ENCODE measurements at regions not wholly inside any gene's neighbourhood (a gene's known extent, or its start where the extent isn't known, plus 50 kb on each side); places are given as distances from the start of the nearest gene placed in this dataset.

DNA sequence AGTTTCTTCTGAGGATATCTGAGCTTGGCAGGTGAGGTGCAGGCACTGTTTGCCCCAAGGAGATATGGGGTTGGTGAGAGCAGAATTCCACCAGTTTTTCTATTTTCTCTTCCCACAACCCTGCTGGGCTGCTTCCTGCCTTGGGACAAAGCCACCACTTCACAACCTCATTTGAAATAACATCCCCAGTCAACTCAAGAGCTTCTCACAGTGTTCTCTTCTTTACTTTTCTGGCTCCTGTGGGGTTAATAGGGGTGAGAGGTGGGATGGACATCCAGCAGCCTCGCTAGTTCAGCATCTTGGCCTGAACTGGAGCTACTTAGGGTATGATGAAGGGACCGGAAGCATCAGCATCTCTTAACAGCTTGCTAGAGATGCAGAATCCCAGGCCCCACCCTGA, 106.3 kb downstream of the SLC4A3 start:
- DNase-seq (no peak), ATAC-seq (ENCODE audit: poor library complexity) (no peak)
- Mint-ChIP-seq H3K4me3 (no peak overlapping the region), H3K4me1 (ENCODE audit: low read depth) (no peaks in the 10 kb centered on the region), H3K9me3 (no peaks in the 10 kb centered on the region), H3K27ac (no peak overlapping the region), H3K36me3 (ENCODE audit: low read depth) (no peaks in the 10 kb centered on the region), H3K27me3 (peaks cover 36% of the 10 kb centered on the region)
- Histone ChIP-seq H3K4me3 (ENCODE audit: low read length) (no peak overlapping the region), H3K4me1 (ENCODE audit: insufficient read depth, low read length) (no peaks in the 10 kb centered on the region), H3K9me3 (ENCODE audit: control insufficient read depth in 1 of 2, insufficient read depth in 1 of 2, low read length in 2 of 2) (no peaks in the 10 kb centered on the region), H3K27ac (ENCODE audit: low read depth in 1 of 2, low read length in 2 of 2) (no peak overlapping the region), H3K36me3 (ENCODE audit: insufficient read depth, low read length) (no peaks in the 10 kb centered on the region), H3K27me3 (ENCODE audit: control insufficient read depth in 1 of 2, insufficient read depth in 2 of 2, low read length in 2 of 2) (peaks cover 0 to 8% of the 10 kb centered on the region in 2 experiments)
- intact Hi-C loops (cut with DNase I, micrococcal nuclease), result no loop called here
- TF ChIP-seq, protein P1, sequence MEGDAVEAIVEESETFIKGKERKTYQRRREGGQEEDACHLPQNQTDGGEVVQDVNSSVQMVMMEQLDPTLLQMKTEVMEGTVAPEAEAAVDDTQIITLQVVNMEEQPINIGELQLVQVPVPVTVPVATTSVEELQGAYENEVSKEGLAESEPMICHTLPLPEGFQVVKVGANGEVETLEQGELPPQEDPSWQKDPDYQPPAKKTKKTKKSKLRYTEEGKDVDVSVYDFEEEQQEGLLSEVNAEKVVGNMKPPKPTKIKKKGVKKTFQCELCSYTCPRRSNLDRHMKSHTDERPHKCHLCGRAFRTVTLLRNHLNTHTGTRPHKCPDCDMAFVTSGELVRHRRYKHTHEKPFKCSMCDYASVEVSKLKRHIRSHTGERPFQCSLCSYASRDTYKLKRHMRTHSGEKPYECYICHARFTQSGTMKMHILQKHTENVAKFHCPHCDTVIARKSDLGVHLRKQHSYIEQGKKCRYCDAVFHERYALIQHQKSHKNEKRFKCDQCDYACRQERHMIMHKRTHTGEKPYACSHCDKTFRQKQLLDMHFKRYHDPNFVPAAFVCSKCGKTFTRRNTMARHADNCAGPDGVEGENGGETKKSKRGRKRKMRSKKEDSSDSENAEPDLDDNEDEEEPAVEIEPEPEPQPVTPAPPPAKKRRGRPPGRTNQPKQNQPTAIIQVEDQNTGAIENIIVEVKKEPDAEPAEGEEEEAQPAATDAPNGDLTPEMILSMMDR (IDR thresholded peaks at IDR 0.05), result no peak
- ChIA-PET POLR2A (no interaction called here), CTCF (no interaction called here)

DNA sequence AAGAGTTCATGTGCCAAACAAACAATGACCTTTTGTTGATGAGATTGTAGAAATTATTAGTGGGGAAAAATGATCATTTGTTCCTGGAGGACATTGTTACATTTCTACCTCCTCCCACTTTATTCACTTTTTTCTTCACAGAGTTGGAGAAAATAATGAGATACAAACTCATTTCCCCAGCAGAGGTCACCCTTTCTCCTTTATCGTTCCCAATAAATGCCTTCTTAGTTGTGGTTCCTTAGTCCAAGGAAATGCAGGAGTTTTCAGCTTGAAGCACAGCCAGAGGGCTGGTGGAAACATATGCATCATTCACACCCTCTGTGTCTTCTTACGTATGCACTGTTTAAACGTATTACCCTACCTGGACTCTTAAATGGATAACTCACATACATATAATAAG, 108.8 kb downstream of the SLC4A3 start:
- no peaks in the 10 kb centered on the region for H3K9me3 ChIP-seq (ENCODE audit: control insufficient read depth in 1 of 2, insufficient read depth in 1 of 2, low read length in 2 of 2)
- no peaks in the 10 kb centered on the region for H3K4me1 ChIP-seq (ENCODE audit: insufficient read depth, low read length)
- ATAC-seq (ENCODE audit: poor library complexity), result no peak
- no peak overlapping the region for H3K27ac Mint-ChIP-seq
- ChIA-PET CTCF (no interaction called here), POLR2A (no interaction called here)
- H3K4me3 Mint-ChIP-seq, result no peak overlapping the region
- H3K36me3 ChIP-seq (ENCODE audit: insufficient read depth, low read length), result no peaks in the 10 kb centered on the region
- H3K27me3 Mint-ChIP-seq, result peaks cover 45% of the 10 kb centered on the region
- no peaks in the 10 kb centered on the region for H3K9me3 Mint-ChIP-seq
- TF ChIP-seq, protein P1 (IDR thresholded peaks at IDR 0.05), result peak; percentile 34
- no peak overlapping the region for H3K4me3 ChIP-seq (ENCODE audit: low read length)
- peaks cover 0 to 7% of the 10 kb centered on the region in 2 experiments for H3K27me3 ChIP-seq (ENCODE audit: control insufficient read depth in 1 of 2, insufficient read depth in 2 of 2, low read length in 2 of 2)
- peak in 2 of 14 experiments; percentile 16 to 24 for DNase-seq
- intact Hi-C loops (cut with DNase I, micrococcal nuclease), result loop anchor here in 1 of 2 experiments (5.0 kb wide), 1 partner anchor 1836 kb away; the partner anchor contains the start of gene EPHA4
- no peak overlapping the region for H3K27ac ChIP-seq (ENCODE audit: low read depth in 1 of 2, low read length in 2 of 2)
- no peaks in the 10 kb centered on the region for H3K4me1 Mint-ChIP-seq (ENCODE audit: low read depth)
- H3K36me3 Mint-ChIP-seq (ENCODE audit: low read depth), result no peaks in the 10 kb centered on the region

DNA sequence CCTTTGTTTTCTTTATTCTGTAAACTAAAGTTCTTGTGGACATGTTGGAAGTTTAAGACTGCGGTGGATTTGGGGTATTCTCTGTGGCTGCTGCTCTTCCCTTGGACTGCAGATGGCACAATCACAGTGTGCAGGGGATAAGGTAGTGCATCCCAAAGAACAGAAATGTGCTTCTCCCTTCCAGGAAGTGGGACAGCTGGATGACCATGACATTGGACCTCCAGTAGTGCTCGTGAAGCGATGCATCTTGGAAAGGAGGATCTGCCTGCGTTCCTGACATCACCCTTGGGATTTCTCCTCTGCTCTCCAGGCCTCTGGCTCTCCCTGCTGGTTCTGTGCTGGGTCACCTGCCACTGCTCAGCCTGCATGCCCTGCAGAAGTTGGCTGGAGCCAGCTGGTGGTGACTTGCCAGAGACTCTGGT, 109.9 kb downstream of the SLC4A3 start:
- Histone ChIP-seq H3K36me3 (ENCODE audit: insufficient read depth, low read length) (no peaks in the 10 kb centered on the region), H3K4me1 (ENCODE audit: insufficient read depth, low read length) (no peaks in the 10 kb centered on the region), H3K27ac (ENCODE audit: low read depth in 1 of 2, low read length in 2 of 2) (no peak overlapping the region), H3K4me3 (ENCODE audit: low read length) (no peak overlapping the region), H3K9me3 (ENCODE audit: control insufficient read depth in 1 of 2, insufficient read depth in 1 of 2, low read length in 2 of 2) (no peaks in the 10 kb centered on the region), H3K27me3 (ENCODE audit: control insufficient read depth in 1 of 2, insufficient read depth in 2 of 2, low read length in 2 of 2) (peaks cover 0 to 7% of the 10 kb centered on the region in 2 experiments)
- CTCF ChIA-PET, result interaction anchor here (0.5 kb wide), 1 partner anchor 705 kb away, joined by 4 read pairs; no protein-coding TSS in a partner anchor
- ATAC-seq (ENCODE audit: poor library complexity) (no peak), DNase-seq (no peak)
- Mint-ChIP-seq H3K4me3 (no peak overlapping the region), H3K27ac (no peak overlapping the region), H3K27me3 (peaks cover 40% of the 10 kb centered on the region), H3K9me3 (no peaks in the 10 kb centered on the region), H3K36me3 (ENCODE audit: low read depth) (no peaks in the 10 kb centered on the region), H3K4me1 (ENCODE audit: low read depth) (no peaks in the 10 kb centered on the region)
- POLR2A ChIA-PET, result no interaction called here
- TF ChIP-seq, protein P1 (IDR thresholded peaks at IDR 0.05), result no peak
- intact Hi-C loops (cut with DNase I, micrococcal nuclease), result loop anchor here in 1 of 2 experiments (5.0 kb wide), 1 partner anchor 1835 kb away; the partner anchor contains the start of gene EPHA4
